DND-41 (cell line): ENCODE measurements at regions not wholly inside any gene's neighbourhood (a gene's known extent, or its start where the extent isn't known, plus 50 kb on each side); places are given as distances from the start of the nearest gene placed in this dataset.

Source experiments
- ATAC-seq: fragments of 200-7000 bp; cut with Tn5 transposase; 3 replicates; pipeline ENCODE4 v1.9.1; 2021; ENCODE audit warnings: low read depth; ENCODE audit not compliant: insufficient read depth
- DNase-seq: peaks from one replicate; pipeline ENCODE4 v3.0.0-alpha.2; 2020
- H2AFZ ChIP-seq: 2 replicates; pipeline ENCODE4 v1.6.0; 2012; ENCODE audit warnings: low read depth, low read length
- H3K27ac ChIP-seq: 2 replicates; pipeline ENCODE4 v1.5.1; 2012; ENCODE audit warnings: low read length, inconsistent platforms
- H3K27me3 ChIP-seq: fragments of 200-600 bp; sonication (generic); 2 replicates; pipeline ENCODE4 v1.6.0; 2012; ENCODE audit warnings: low read length, mild to moderate bottlenecking, inconsistent platforms; ENCODE audit not compliant: insufficient read depth, poor library complexity
- H3K36me3 ChIP-seq: 2 replicates; pipeline ENCODE4 v1.5.1; 2012; ENCODE audit warnings: low read length, inconsistent platforms; ENCODE audit not compliant: insufficient read depth
- H3K4me1 ChIP-seq: 2 replicates; pipeline ENCODE4 v1.5.1; 2012; ENCODE audit warnings: mild to moderate bottlenecking, low read length; ENCODE audit not compliant: insufficient read depth
- H3K4me2 ChIP-seq: 2 replicates; pipeline ENCODE4 v1.6.0; 2012; ENCODE audit warnings: mild to moderate bottlenecking, moderate library complexity, low read length, inconsistent platforms; ENCODE audit not compliant: insufficient read depth
- H3K4me3 ChIP-seq, 2 experiments: fragments of 200-600 bp in 1 of 2; shearing (Covaris generic) in 1 of 2; 2 replicates each; pipeline ENCODE4 v1.5.1; 2012 to 2016; ENCODE audit warnings: inconsistent platforms in 2 of 2, low read length in 2 of 2, mild to moderate bottlenecking in 2 of 2, low read depth in 1 of 2, moderate library complexity in 1 of 2
- H3K79me2 ChIP-seq: 2 replicates; pipeline ENCODE4 v1.6.0; 2012; ENCODE audit warnings: low read length, inconsistent platforms; ENCODE audit not compliant: insufficient read depth
- H3K9ac ChIP-seq: 2 replicates; pipeline ENCODE4 v1.6.0; 2012; ENCODE audit warnings: low read depth, mild to moderate bottlenecking, inconsistent platforms, low read length, moderate library complexity
- H3K9me3 ChIP-seq: 2 replicates; pipeline ENCODE4 v1.5.1; 2012; ENCODE audit warnings: low read length, moderate library complexity, mild to moderate bottlenecking, inconsistent platforms; ENCODE audit not compliant: insufficient read depth, severe bottlenecking
- H4K20me1 ChIP-seq: 2 replicates; pipeline ENCODE4 v1.6.0; 2012; ENCODE audit warnings: low read length; ENCODE audit not compliant: insufficient read depth
- CTCF ChIP-seq: IDR thresholded peaks from 2 replicates; pipeline ENCODE4 v1.5.1; 2012; ENCODE audit warnings: borderline replicate concordance, low read length, moderate library complexity, mild to moderate bottlenecking; ENCODE audit not compliant: poor library complexity, severe bottlenecking; ENCODE audit errors: extremely low read depth
- EZH2 ChIP-seq: IDR thresholded peaks from 3 replicates; pipeline ENCODE4 v1.6.1; 2012; ENCODE audit warnings: borderline replicate concordance, low read depth, mild to moderate bottlenecking, moderate library complexity, low read length, inconsistent platforms; ENCODE audit not compliant: severe bottlenecking

GRCh38 chr21:36214561-36214960 lies 57.9 kb downstream of the DOP1B start:
- H2AFZ ChIP-seq, result no peak overlapping the region
- H3K4me3 ChIP-seq, result no peak overlapping the region
- H3K4me1 ChIP-seq, result no peaks in the 10 kb centered on the region
- H3K36me3 ChIP-seq, result peaks cover 23% of the 10 kb centered on the region
- DNase-seq, result no peak
- no peak overlapping the region for H3K9ac ChIP-seq
- ATAC-seq, result no peak
- H3K4me2 ChIP-seq, result no peak overlapping the region
- H4K20me1 ChIP-seq, result no peaks in the 10 kb centered on the region
- H3K79me2 ChIP-seq, result no peaks in the 10 kb centered on the region
- no peak overlapping the region for H3K27ac ChIP-seq
- no peak for TF ChIP-seq EZH2
- no peaks in the 10 kb centered on the region for H3K9me3 ChIP-seq
- no peaks in the 10 kb centered on the region for H3K27me3 ChIP-seq

DNA sequence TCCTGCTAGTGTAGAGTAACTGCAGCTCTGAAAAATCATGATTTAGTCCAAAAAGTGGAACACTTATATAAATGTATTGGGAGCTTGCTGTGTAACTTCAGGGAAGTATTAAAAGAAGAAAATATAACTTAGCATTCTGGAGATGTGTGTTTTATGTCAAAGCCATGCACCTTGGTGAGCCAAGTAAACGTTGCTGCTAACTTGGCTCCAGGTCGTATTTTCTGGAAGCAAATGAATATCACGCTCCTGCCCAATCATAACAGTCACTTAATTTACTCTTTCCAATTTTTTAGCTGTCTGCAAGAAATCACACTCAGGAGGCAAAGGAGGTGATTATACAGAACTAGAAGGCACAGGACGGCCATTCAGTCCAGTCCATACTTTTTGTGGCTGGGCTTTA lies 61.1 kb downstream of the DOP1B start:
- DNase-seq, result no peak
- Histone ChIP-seq H4K20me1 (no peaks in the 10 kb centered on the region), H3K79me2 (no peaks in the 10 kb centered on the region), H3K4me2 (no peak overlapping the region), H3K27ac (no peak overlapping the region), H3K27me3 (no peaks in the 10 kb centered on the region), H3K9ac (no peak overlapping the region), H3K4me3 (no peak overlapping the region), H2AFZ (no peak overlapping the region), H3K9me3 (no peaks in the 10 kb centered on the region), H3K4me1 (no peaks in the 10 kb centered on the region), H3K36me3 (peaks cover 23% of the 10 kb centered on the region)
- TF ChIP-seq EZH2, result no peak
- no peak for TF ChIP-seq CTCF
- ATAC-seq, result no peak

- Histone ChIP-seq H3K4me2 (no peak overlapping the region), H3K27ac (no peak overlapping the region), H3K9ac (no peak overlapping the region), H3K27me3 (no peaks in the 10 kb centered on the region), H3K36me3 (peaks cover 23% of the 10 kb centered on the region), H3K4me3 (no peak overlapping the region), H3K4me1 (no peaks in the 10 kb centered on the region), H3K9me3 (no peaks in the 10 kb centered on the region), H3K79me2 (no peaks in the 10 kb centered on the region), H4K20me1 (no peaks in the 10 kb centered on the region), H2AFZ (no peak overlapping the region)
- no peak for ATAC-seq
- no peak for TF ChIP-seq CTCF
- no peak for TF ChIP-seq EZH2
- DNase-seq, result no peak
These were observed 62.1 kb downstream of the DOP1B start for GRCh38 chr21:36218691-36219090.

GRCh38 chr21:36223451-36223850 lies 66.8 kb downstream of the DOP1B start:
- H2AFZ ChIP-seq, result no peak overlapping the region
- peaks cover 20% of the 10 kb centered on the region for H3K36me3 ChIP-seq
- TF ChIP-seq CTCF, result no peak
- TF ChIP-seq EZH2, result no peak
- H3K4me2 ChIP-seq, result no peak overlapping the region
- H3K4me1 ChIP-seq, result no peaks in the 10 kb centered on the region
- no peak overlapping the region for H3K9ac ChIP-seq
- H3K9me3 ChIP-seq, result no peaks in the 10 kb centered on the region
- no peak for ATAC-seq
- no peaks in the 10 kb centered on the region for H3K79me2 ChIP-seq
- no peak for DNase-seq
- no peaks in the 10 kb centered on the region for H3K27me3 ChIP-seq
- H3K27ac ChIP-seq, result no peak overlapping the region
- H3K4me3 ChIP-seq, result no peak overlapping the region
- H4K20me1 ChIP-seq, result no peaks in the 10 kb centered on the region
